Endothelial cell of umbilical vein (primary cell): ENCODE measurements at regions not wholly inside any gene's neighbourhood (a gene's known extent, or its start where the extent isn't known, plus 50 kb on each side); places are given as distances from the start of the nearest gene placed in this dataset.

Experiments used
- BruUV-seq: library from RNA; stranded (reverse); fragments of 400-500 nt; replicated peaks from 2 replicates; lab custom pipeline; 2021; lab: Mats Ljungman, UMichigan
- CTCF ChIA-PET: fragments of 300-600, 350-600 bp; sonication (Branson Sonifier 250); formaldehyde crosslinking; loops from one replicate; lab custom pipeline; 2021; ENCODE audit warnings: antibody characterized with exemption, inconsistent platforms; lab: Charles Lee
- POLR2A ChIA-PET: fragments of 300-600, 350-600 bp; sonication (Branson Sonifier 250); formaldehyde crosslinking; loops from one replicate; lab custom pipeline; 2021; ENCODE audit warnings: antibody characterized with exemption, inconsistent platforms; lab: Charles Lee
- DNase-seq: peaks from one replicate; pipeline ENCODE4 v3.0.0-alpha.2; 2011; ENCODE audit warnings: low read depth, low spot score
- FAIRE-seq: peaks from 2 replicates; lab custom pipeline; 2011; peaks lifted over from hg19 to GRCh38; lab: Jason Lieb, UNC
- H2AFZ ChIP-seq: 2 replicates; pipeline ENCODE4 v1.6.0; 2012; ENCODE audit warnings: low read depth, low read length, control low read depth, inconsistent platforms
- H3K27ac ChIP-seq: 2 replicates; pipeline ENCODE4 v1.5.1; 2011; ENCODE audit warnings: low read depth, mild to moderate bottlenecking, control low read depth, low read length, moderate library complexity; ENCODE audit not compliant: insufficient read depth
- H3K27me3 ChIP-seq, 2 experiments: 2 replicates each; pipeline versions ENCODE4 v1.6.0 to v1.6.1; 2011; ENCODE audit warnings: low read length in 2 of 2, mixed read lengths in 1 of 2; ENCODE audit not compliant: control insufficient read depth in 2 of 2, insufficient read depth in 2 of 2
- H3K36me3 ChIP-seq, 2 experiments: 2 replicates in 1 of 2; 3 replicates in 1 of 2; pipeline ENCODE4 v1.5.1; 2011; ENCODE audit warnings: low read length in 2 of 2, mild to moderate bottlenecking in 1 of 2, moderate library complexity in 1 of 2; ENCODE audit not compliant: control insufficient read depth in 2 of 2, insufficient read depth in 2 of 2; ENCODE audit errors: extremely low read depth in 1 of 2
- H3K4me1 ChIP-seq: 3 replicates; pipeline ENCODE4 v1.5.1; 2011; ENCODE audit warnings: mild to moderate bottlenecking, low read length; ENCODE audit not compliant: control insufficient read depth, insufficient read depth; ENCODE audit errors: extremely low read depth
- H3K4me2 ChIP-seq: 2 replicates; pipeline ENCODE4 v1.6.1; 2011; ENCODE audit warnings: low read length, control low read depth, mixed read lengths; ENCODE audit not compliant: insufficient read depth
- H3K4me3 ChIP-seq, 3 experiments: fragments of 200-600 bp in 1 of 3; sonication (generic), shearing (Covaris generic) in 1 of 3; replicated peaks in 1 of 3; 2 replicates each; pipeline ENCODE4 v1.5.1; 2011 to 2016; ENCODE audit warnings: control low read depth in 3 of 3, low read length in 3 of 3, mild to moderate bottlenecking in 2 of 3, inconsistent platforms in 1 of 3, low read depth in 1 of 3, moderate library complexity in 1 of 3; ENCODE audit not compliant: insufficient read depth in 1 of 3
- H3K79me2 ChIP-seq: 2 replicates; pipeline ENCODE4 v1.6.0; 2012; ENCODE audit warnings: low read length, inconsistent platforms; ENCODE audit not compliant: control insufficient read depth, insufficient read depth
- H3K9ac ChIP-seq: replicated peaks from 2 replicates; pipeline ENCODE3; 2011; ENCODE audit warnings: low read length, control low read depth; ENCODE audit not compliant: insufficient read depth; ENCODE audit errors: extremely low read depth
- H3K9me1 ChIP-seq: replicated peaks from 3 replicates; pipeline ENCODE4 v1.6.0; 2011; ENCODE audit warnings: mild to moderate bottlenecking, low read length; ENCODE audit not compliant: control insufficient read depth, insufficient read depth; ENCODE audit errors: extremely low read depth
- H3K9me3 ChIP-seq: replicated peaks from 2 replicates; pipeline ENCODE4 v1.5.1; 2012; ENCODE audit warnings: low read length, inconsistent platforms; ENCODE audit not compliant: control insufficient read depth, insufficient read depth
- H4K20me1 ChIP-seq: replicated peaks from 2 replicates; pipeline ENCODE3; 2011; ENCODE audit warnings: mild to moderate bottlenecking, low read length; ENCODE audit not compliant: control insufficient read depth, insufficient read depth; ENCODE audit errors: extremely low read depth
- CTCF ChIP-seq, 2 donors: IDR thresholded peaks; 1 replicate in 1 of 2; 2 replicates in 1 of 2; pipeline ENCODE4 v1.5.1; 2011; ENCODE audit warnings: low read length in 2 of 2, mild to moderate bottlenecking in 2 of 2, moderate library complexity in 2 of 2, control low read depth in 1 of 2, inconsistent platforms in 1 of 2, low read depth in 1 of 2; ENCODE audit not compliant: insufficient read depth in 1 of 2; ENCODE audit errors: extremely low read depth in 1 of 2
- EZH2 ChIP-seq: IDR thresholded peaks from 2 replicates; pipeline ENCODE4 v1.6.1; 2012; ENCODE audit warnings: borderline replicate concordance, low read depth, mild to moderate bottlenecking, moderate library complexity, low read length, inconsistent platforms; ENCODE audit not compliant: severe bottlenecking
- FOS ChIP-seq: IDR thresholded peaks from 2 replicates; pipeline ENCODE4 v1.6.1; 2011; ENCODE audit warnings: mild to moderate bottlenecking, low read length, moderate library complexity, borderline replicate concordance; ENCODE audit not compliant: insufficient read depth
- GATA2 ChIP-seq: IDR thresholded peaks from 2 replicates; pipeline ENCODE4 v1.7.0; 2011; ENCODE audit warnings: low read depth, mild to moderate bottlenecking, moderate library complexity, mixed read lengths, low read length; ENCODE audit not compliant: insufficient read length, insufficient read depth
- JUN ChIP-seq: IDR thresholded peaks from 2 replicates; pipeline ENCODE4 v1.6.1; 2011; ENCODE audit warnings: borderline replicate concordance, low read depth; ENCODE audit not compliant: insufficient read length, insufficient read depth
- MAX ChIP-seq: IDR thresholded peaks from 2 replicates; pipeline ENCODE4 v1.6.1; 2011; ENCODE audit not compliant: insufficient read depth, insufficient read length
- MYC ChIP-seq: IDR thresholded peaks from one replicate; pipeline ENCODE4 v1.6.1; 2011; ENCODE audit warnings: mild to moderate bottlenecking, low read depth, low read length
- POLR2A ChIP-seq: IDR thresholded peaks from 2 replicates; pipeline ENCODE4 v1.6.1; 2012; ENCODE audit warnings: low read depth, mild to moderate bottlenecking, control low read depth, low read length
- POLR2AphosphoS5 ChIP-seq: IDR thresholded peaks from 2 replicates; pipeline ENCODE4 v1.6.1; 2012; ENCODE audit warnings: low read depth, mild to moderate bottlenecking, control low read depth, low read length, moderate library complexity; ENCODE audit not compliant: insufficient read depth
- dilution Hi-C: fragments of 300-500 bp; cut with MboI; formaldehyde crosslinking; loops from one replicate; pipeline ENCODE4 v1.15.0; 2019; ENCODE audit warnings: low sequenced_read_pairs; ENCODE audit not compliant: extremely low pct_ligation_motif_present
- intact Hi-C: fragments of 100-400 bp; cut with micrococcal nuclease; formaldehyde crosslinking; loops from one replicate; pipeline ENCODE4 v1.10.0; 2022

- CTCF ChIA-PET, result no interaction called here
- Histone ChIP-seq H4K20me1 (no peaks in the 10 kb centered on the region), H3K27me3 (no peaks in the 10 kb centered on the region), H3K4me1 (no peaks in the 10 kb centered on the region), H3K4me2 (no peak overlapping the region), H3K79me2 (no peaks in the 10 kb centered on the region), H3K36me3 (no peaks in the 10 kb centered on the region), H3K27ac (no peak overlapping the region), H3K9me3 (no peaks in the 10 kb centered on the region), H3K9me1 (no peaks in the 10 kb centered on the region), H3K4me3 (no peak overlapping the region), H2AFZ (no peak overlapping the region), H3K9ac (no peak overlapping the region)
- dilution Hi-C loops (no loop called here), intact Hi-C loops (no loop called here)
- FAIRE-seq, result no peak
- no TSS peak for BruUV-seq
- POLR2A ChIA-PET, result no interaction called here
- DNase-seq, result no peak
- no peak for TF ChIP-seq EZH2
- no peak for TF ChIP-seq MAX
These were observed 755.5 kb downstream of the SUCLG1 start for GRCh38 chr2:83703598-83703997.

- no peak overlapping the region for H3K9ac ChIP-seq
- no peak for DNase-seq
- no peak for FAIRE-seq
- no peak for TF ChIP-seq EZH2
- TF ChIP-seq POLR2AphosphoS5, result no peak
- TF ChIP-seq MAX, result no peak
- TF ChIP-seq CTCF (IDR thresholded peaks at IDR 0.05; ENCODE audit: extremely low read depth in 1 of 2, insufficient read depth in 1 of 2, low read depth in 1 of 2, low read length in 2 of 2), result no peak
- no peak for TF ChIP-seq GATA2
- no peak for TF ChIP-seq MYC
- TF ChIP-seq POLR2A, result no peak
- TF ChIP-seq FOS, result no peak
- no peak for TF ChIP-seq JUN
- intact Hi-C loops (no loop called here), dilution Hi-C loops (no loop called here)
- H3K79me2 ChIP-seq, result no peaks in the 10 kb centered on the region
- no peaks in the 10 kb centered on the region for H3K9me1 ChIP-seq
- no peaks in the 10 kb centered on the region for H3K36me3 ChIP-seq
- no peaks in the 10 kb centered on the region for H3K4me1 ChIP-seq
- no peaks in the 10 kb centered on the region for H4K20me1 ChIP-seq
- H3K4me2 ChIP-seq, result no peak overlapping the region
- BruUV-seq, result no TSS peak
- H3K9me3 ChIP-seq, result no peaks in the 10 kb centered on the region
- H3K4me3 ChIP-seq, result no peak overlapping the region
- no peak overlapping the region for H2AFZ ChIP-seq
- H3K27ac ChIP-seq, result no peak overlapping the region
- ChIA-PET POLR2A (no interaction called here), CTCF (no interaction called here)
- H3K27me3 ChIP-seq, result no peaks in the 10 kb centered on the region
These were observed 762.2 kb downstream of the SUCLG1 start for GRCh38 chr2:83696838-83697237.
